HEK293T (cell line): ENCODE measurements at regions not wholly inside any gene's neighbourhood (a gene's known extent, or its start where the extent isn't known, plus 50 kb on each side); places are given as distances from the start of the nearest gene placed in this dataset.

ENCODE experiments used
- ARNT ChIP-seq: fragments of 450-650 bp; IDR thresholded peaks from 2 replicates; pipeline ENCODE4 v1.6.1; 2017; ENCODE audit warnings: mild to moderate bottlenecking
- BHLHE40 ChIP-seq: fragments of 450-650 bp; IDR thresholded peaks from 2 replicates; pipeline ENCODE4 v1.6.1; 2016; ENCODE audit warnings: mild to moderate bottlenecking, moderate library complexity, borderline replicate concordance
- FOXA1 ChIP-seq: fragments of 450-650 bp; IDR thresholded peaks from 2 replicates; pipeline ENCODE4 v1.6.1; 2016; ENCODE audit warnings: mild to moderate bottlenecking
- L3MBTL2 ChIP-seq: fragments of 450-650 bp; conservative IDR thresholded peaks from 2 replicates; pipeline ENCODE4 v1.6.1; 2016; ENCODE audit warnings: mild to moderate bottlenecking
- SP1 ChIP-seq: fragments of 450-650 bp; IDR thresholded peaks from 2 replicates; pipeline ENCODE4 v1.6.1; 2017

DNA sequence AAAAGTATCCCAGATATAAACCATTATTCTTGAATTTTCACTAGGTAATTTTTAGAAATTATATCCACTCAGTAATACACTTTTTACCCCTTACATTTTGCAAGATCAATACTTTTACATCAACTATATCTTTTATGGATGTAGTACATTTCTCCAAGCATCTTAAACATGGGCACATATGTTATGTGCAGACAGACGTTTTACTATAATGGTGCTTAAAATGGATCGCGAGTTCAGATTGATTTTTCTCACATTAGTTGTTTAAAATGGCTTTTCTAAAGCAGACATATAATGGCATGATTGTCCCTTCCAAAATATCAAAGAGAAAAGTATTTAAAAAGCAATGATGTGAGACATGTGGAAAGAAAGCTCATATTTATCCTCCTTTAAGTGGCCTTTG is 786.1 kb downstream of the PDHA2 start:
- TF ChIP-seq L3MBTL2, result no peak
- no peak for TF ChIP-seq ARNT
- no peak for TF ChIP-seq SP1
- no peak for TF ChIP-seq FOXA1
- no peak for TF ChIP-seq BHLHE40
